GM12878 (cell line): ENCODE measurements at regions not wholly inside any gene's neighbourhood (a gene's known extent, or its start where the extent isn't known, plus 50 kb on each side); places are given as distances from the start of the nearest gene placed in this dataset.

Experiments used
- ATAC-seq: fragments of 200-7000 bp; cut with Tn5 transposase; 3 replicates; pipeline ENCODE4 v1.9.1; 2020; ENCODE audit warnings: mild to moderate bottlenecking, moderate library complexity
- BruUV-seq: library from RNA; stranded (reverse); fragments of 400-500 nt; replicated peaks from 2 replicates; lab custom pipeline; 2021; lab: Mats Ljungman, UMichigan
- CTCF ChIA-PET: fragments of 300-600 bp; sonication (Branson Sonifier 250); formaldehyde crosslinking; extraction: SDS; loops from one replicate; lab custom pipeline; 2021; ENCODE audit warnings: inconsistent platforms; lab: Yijun Ruan, JAX
- POLR2A ChIA-PET: fragments of 350-600 bp; formaldehyde crosslinking; extraction: SDS; loops from one replicate; lab custom pipeline; 2021; ENCODE audit warnings: inconsistent platforms; lab: Charles Lee
- RAD21 ChIA-PET: fragments of 300-600 bp; sonication (Branson Sonifier 250); formaldehyde crosslinking; loops from one replicate; lab custom pipeline; 2023; ENCODE audit warnings: antibody characterized with exemption; ENCODE audit not compliant: unreplicated experiment; lab: Charles Lee
- SMC1A ChIA-PET: fragments of 300-600 bp; sonication (Branson Sonifier 250); formaldehyde crosslinking; loops from one replicate; lab custom pipeline; 2023; ENCODE audit not compliant: unreplicated experiment, uncharacterized antibody; lab: Charles Lee
- DNase-seq: peaks from one replicate; pipeline ENCODE4 v3.0.0-alpha.2; 2011; ENCODE audit warnings: low read depth, low spot score
- FAIRE-seq: peaks from 3 replicates; lab custom pipeline; 2011; peaks lifted over from hg19 to GRCh38; lab: Jason Lieb, UNC
- H2AFZ ChIP-seq: 2 replicates; pipeline ENCODE4 v1.6.0; 2011; ENCODE audit warnings: low read depth, low read length, control low read depth; ENCODE audit not compliant: control insufficient read depth
- H3K27ac ChIP-seq: 2 replicates; pipeline ENCODE4 v1.5.1; 2011; ENCODE audit warnings: control low read depth; ENCODE audit not compliant: control insufficient read depth, insufficient read depth
- H3K27me3 ChIP-seq, 2 experiments: replicated peaks in 1 of 2; 2 replicates each; pipeline versions ENCODE4 v1.6.0 to v1.6.1; 2011; ENCODE audit warnings: low read length in 1 of 2; ENCODE audit not compliant: control insufficient read depth in 2 of 2, insufficient read depth in 2 of 2
- H3K36me3 ChIP-seq, 2 experiments: 2 replicates each; pipeline ENCODE4 v1.5.1; 2011; ENCODE audit warnings: low read length in 1 of 2; ENCODE audit not compliant: control insufficient read depth in 2 of 2, insufficient read depth in 2 of 2
- H3K4me1 ChIP-seq: 2 replicates; pipeline ENCODE4 v1.6.1; 2011; ENCODE audit warnings: mild to moderate bottlenecking, low read length, moderate library complexity, mixed read lengths; ENCODE audit not compliant: control insufficient read depth, insufficient read depth
- H3K4me2 ChIP-seq: 2 replicates; pipeline ENCODE4 v1.6.0; 2011; ENCODE audit warnings: control low read depth; ENCODE audit not compliant: control insufficient read depth, insufficient read depth
- H3K4me3 ChIP-seq: fragments of 200-600 bp; sonication (generic); 2 replicates; pipeline ENCODE4 v1.5.1; 2016
- H3K79me2 ChIP-seq: 2 replicates; pipeline ENCODE4 v1.6.0; 2011; ENCODE audit warnings: low read length; ENCODE audit not compliant: control insufficient read depth, insufficient read depth
- H3K9ac ChIP-seq: 2 replicates; pipeline ENCODE4 v1.8.0; 2011; ENCODE audit warnings: low read length, control low read depth, mixed read lengths; ENCODE audit not compliant: control insufficient read depth, insufficient read depth
- H3K9me3 ChIP-seq: replicated peaks from 3 replicates; pipeline ENCODE4 v1.5.1; 2011; ENCODE audit warnings: mild to moderate bottlenecking, low read length; ENCODE audit not compliant: control insufficient read depth, insufficient read depth
- H4K20me1 ChIP-seq: 2 replicates; pipeline ENCODE4 v1.6.0; 2011; ENCODE audit not compliant: control insufficient read depth, insufficient read depth
- BHLHE40 ChIP-seq, 2 experiments: fragments of 450-650 bp in 1 of 2; IDR thresholded peaks; 2 replicates each; pipeline ENCODE4 v1.6.1; 2011 to 2017; ENCODE audit warnings: low read depth in 2 of 2, borderline replicate concordance in 1 of 2, improper control_type of control experiment in 1 of 2, low read length in 1 of 2, mild to moderate bottlenecking in 1 of 2
- BMI1 ChIP-seq: fragments of 450-650 bp; IDR thresholded peaks from 2 replicates; pipeline ENCODE4 v1.6.1; 2016; ENCODE audit warnings: mild to moderate bottlenecking, moderate library complexity, borderline replicate concordance
- CBX5 ChIP-seq: sonication (generic); IDR thresholded peaks from 2 replicates; pipeline ENCODE4 v1.6.1; 2016; ENCODE audit warnings: low read depth, moderate library complexity, mild to moderate bottlenecking, inconsistent platforms
- TCF12 ChIP-seq: IDR thresholded peaks from 2 replicates; pipeline ENCODE4 v1.6.1; 2011; ENCODE audit warnings: low read depth, mild to moderate bottlenecking, low read length
- WGBS: methylation state at CpG from one replicate; pipeline ENCODE4 v1.1.6; 2016; ENCODE audit warnings: low lambda C conversion rate; ENCODE audit not compliant: insufficient replicate concordance, insufficient coverage; ENCODE audit errors: missing lambda C conversion rate; 5-methylcytosine and 5-hydroxymethylcytosine counted together
- in situ Hi-C: fragments of 300-500 bp; cut with MboI; formaldehyde crosslinking; loops from 9 replicates; pipeline ENCODE4 v1.14.3; 2018; ENCODE audit warnings: mixed read lengths
- intact Hi-C: fragments of 100-400 bp; cut with micrococcal nuclease; formaldehyde crosslinking; loops from one replicate; pipeline ENCODE4 v1.14.2; 2022; ENCODE audit not compliant: unreplicated experiment
- TF ChIP-seq, protein P1 (sequence below): IDR thresholded peaks from 2 replicates; pipeline ENCODE4 v1.6.1; 2011; ENCODE audit warnings: mild to moderate bottlenecking, low read depth, low read length, moderate library complexity; ENCODE audit not compliant: insufficient replicate concordance

DNA sequence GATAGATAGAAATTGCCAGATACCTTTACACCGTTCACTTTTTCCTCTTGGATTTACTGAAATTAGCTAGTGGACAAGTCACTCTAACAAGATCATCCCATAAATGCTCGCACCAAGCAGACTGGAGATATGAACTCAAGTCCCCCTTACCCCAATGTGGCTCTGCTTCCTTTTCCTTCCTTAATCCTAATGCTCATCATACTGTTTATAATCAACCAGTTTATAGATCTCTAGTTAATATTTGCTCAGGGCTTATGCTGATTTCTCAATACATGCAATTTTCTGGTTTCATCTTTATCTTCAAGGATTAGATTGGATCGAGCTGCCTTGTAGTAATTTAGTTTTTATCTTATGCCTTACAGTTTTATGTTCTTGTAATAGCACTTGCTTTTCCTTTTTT is 318.3 kb upstream of the KLHL29 start:
- Histone ChIP-seq H3K79me2 (no peaks in the 10 kb centered on the region), H2AFZ (no peak overlapping the region), H3K4me2 (no peak overlapping the region), H3K27me3 (no peaks in the 10 kb centered on the region; a peak in 1 of 4 replicates), H3K9me3 (no peaks in the 10 kb centered on the region), H3K4me1 (no peaks in the 10 kb centered on the region), H3K27ac (no peak overlapping the region), H3K9ac (no peak overlapping the region), H4K20me1 (no peaks in the 10 kb centered on the region), H3K36me3 (no peaks in the 10 kb centered on the region), H3K4me3 (no peak overlapping the region)
- 19% methylated on average over 3 of the region's 3 CpGs for WGBS
- RAD21 ChIA-PET, result no interaction called here
- FAIRE-seq, result no peak
- no peak for ATAC-seq
- no peak for DNase-seq
- CTCF ChIA-PET, result interaction anchor here (1.0 kb wide), 1 partner anchor 29 kb away, joined by 3 read pairs; no protein-coding TSS in a partner anchor
- POLR2A ChIA-PET, result no interaction called here
- no TSS peak for BruUV-seq
- in situ Hi-C loops, result no loop called here
- no peak for TF ChIP-seq BHLHE40 (IDR thresholded peaks at IDR 0.05; ENCODE audit: borderline replicate concordance in 1 of 2, low read depth in 2 of 2, low read length in 1 of 2)
- TF ChIP-seq, protein P1, sequence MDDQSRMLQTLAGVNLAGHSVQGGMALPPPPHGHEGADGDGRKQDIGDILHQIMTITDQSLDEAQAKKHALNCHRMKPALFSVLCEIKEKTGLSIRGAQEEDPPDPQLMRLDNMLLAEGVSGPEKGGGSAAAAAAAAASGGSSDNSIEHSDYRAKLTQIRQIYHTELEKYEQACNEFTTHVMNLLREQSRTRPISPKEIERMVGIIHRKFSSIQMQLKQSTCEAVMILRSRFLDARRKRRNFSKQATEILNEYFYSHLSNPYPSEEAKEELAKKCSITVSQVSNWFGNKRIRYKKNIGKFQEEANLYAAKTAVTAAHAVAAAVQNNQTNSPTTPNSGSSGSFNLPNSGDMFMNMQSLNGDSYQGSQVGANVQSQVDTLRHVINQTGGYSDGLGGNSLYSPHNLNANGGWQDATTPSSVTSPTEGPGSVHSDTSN, result no peak
- intact Hi-C loops, result no loop called here
- SMC1A ChIA-PET, result no interaction called here

DNA sequence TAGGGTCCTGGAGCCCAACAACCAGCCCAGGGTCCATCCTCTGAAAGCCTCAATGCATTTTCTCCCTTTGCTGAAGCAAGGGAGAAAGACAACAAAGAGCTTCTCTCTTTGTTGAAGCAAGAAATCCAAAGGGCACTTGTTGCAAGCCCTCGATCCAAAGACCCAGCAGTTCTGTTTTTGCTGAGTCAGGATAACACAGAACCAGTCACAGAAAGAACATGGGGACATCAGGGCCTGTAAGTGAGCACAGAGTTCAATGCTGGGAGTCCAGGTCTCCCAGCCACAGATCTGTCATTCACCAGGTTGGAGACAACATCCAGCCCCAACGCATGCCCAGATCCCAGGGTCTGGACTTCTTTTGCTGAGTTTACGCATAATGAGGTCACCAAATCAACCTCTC is 315.8 kb upstream of the KLHL29 start:
- ChIA-PET CTCF (no interaction called here), RAD21 (no interaction called here), POLR2A (no interaction called here), SMC1A (no interaction called here)
- H3K27me3 ChIP-seq, result no peaks in the 10 kb centered on the region; a peak in 1 of 4 replicates
- H4K20me1 ChIP-seq, result no peaks in the 10 kb centered on the region
- no peak overlapping the region for H3K4me3 ChIP-seq
- no peak overlapping the region for H3K4me2 ChIP-seq
- H2AFZ ChIP-seq, result no peak overlapping the region
- TF ChIP-seq BMI1, result no peak
- no peak for TF ChIP-seq CBX5
- no peak for TF ChIP-seq TCF12
- intact Hi-C loops, result no loop called here
- H3K4me1 ChIP-seq, result no peaks in the 10 kb centered on the region
- DNase-seq, result no peak
- in situ Hi-C loops, result no loop called here
- no peaks in the 10 kb centered on the region for H3K79me2 ChIP-seq
- no peak overlapping the region for H3K9ac ChIP-seq
- ATAC-seq, result no peak
- no peaks in the 10 kb centered on the region for H3K9me3 ChIP-seq
- H3K27ac ChIP-seq, result no peak overlapping the region
- no peak for FAIRE-seq
- no peaks in the 10 kb centered on the region for H3K36me3 ChIP-seq
- WGBS, result 8% methylated on average over 3 of the region's 3 CpGs
- no TSS peak for BruUV-seq
